ENCODE measurements at regions not wholly inside any gene's neighbourhood (a gene's known extent, or its start where the extent isn't known, plus 50 kb on each side); places are given as distances from the start of the nearest gene placed in this dataset.

- H3K27ac Mint-ChIP-seq, result no peak overlapping the region
- peaks cover 6% of the 10 kb centered on the region for H3K27me3 Mint-ChIP-seq
- peaks cover 5% of the 10 kb centered on the region for H3K9me3 Mint-ChIP-seq
- no peak for TF ChIP-seq CTCF (conservative IDR thresholded peaks at IDR 0.05)
- H3K4me3 Mint-ChIP-seq, result no peak overlapping the region
- no peak for DNase-seq (ENCODE audit: extremely low spot score, unreplicated experiment)
- no peaks in the 10 kb centered on the region for H3K36me3 Mint-ChIP-seq
- no peaks in the 10 kb centered on the region for H3K4me1 Mint-ChIP-seq (ENCODE audit: unreplicated experiment)
Observed at GRCh38 chr15:61382927-61383326, 153.8 kb upstream of the RORA start.

GRCh38 chr15:61381501-61381900 is 152.4 kb upstream of the RORA start:
- H3K9me3 Mint-ChIP-seq, result peaks cover 5% of the 10 kb centered on the region
- no peak overlapping the region for H3K4me3 Mint-ChIP-seq
- DNase-seq (ENCODE audit: extremely low spot score, unreplicated experiment), result no peak
- H3K36me3 Mint-ChIP-seq, result no peaks in the 10 kb centered on the region
- H3K27me3 Mint-ChIP-seq, result peaks cover 6% of the 10 kb centered on the region
- TF ChIP-seq CTCF (conservative IDR thresholded peaks at IDR 0.05), result no peak
- no peaks in the 10 kb centered on the region for H3K4me1 Mint-ChIP-seq (ENCODE audit: unreplicated experiment)
- no peak overlapping the region for H3K27ac Mint-ChIP-seq

DNA sequence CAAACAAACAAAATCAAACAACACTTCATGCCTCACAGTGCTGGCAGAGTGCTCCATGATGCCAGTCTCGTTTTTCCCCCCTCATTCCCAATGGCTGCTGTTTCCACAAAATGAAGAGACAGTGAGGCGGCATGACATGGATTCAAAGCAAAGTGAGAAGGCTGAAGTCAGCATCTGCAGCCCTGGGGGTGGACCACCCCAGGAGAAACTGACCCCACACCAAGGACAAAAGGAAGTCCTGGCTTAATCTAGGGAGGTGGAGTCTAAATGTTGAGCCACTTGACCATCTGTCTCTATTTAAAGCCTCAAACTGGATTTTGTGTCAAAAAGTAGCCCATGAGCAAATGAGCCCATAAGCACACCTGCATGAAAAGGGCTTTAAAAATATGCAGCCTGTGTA is 151.2 kb upstream of the RORA start:
- Mint-ChIP-seq H3K27ac (no peak overlapping the region), H3K36me3 (no peaks in the 10 kb centered on the region)

GRCh38 chr15:61379005-61379404 is 149.9 kb upstream of the RORA start:
- Mint-ChIP-seq H3K36me3 (no peaks in the 10 kb centered on the region), H3K4me3 (no peak overlapping the region), H3K27ac (no peak overlapping the region), H3K9me3 (no peaks in the 10 kb centered on the region), H3K27me3 (peaks cover 2% of the 10 kb centered on the region), H3K4me1 (ENCODE audit: unreplicated experiment) (no peaks in the 10 kb centered on the region)
- TF ChIP-seq CTCF (conservative IDR thresholded peaks at IDR 0.05), result no peak
- no peak for DNase-seq (ENCODE audit: extremely low spot score, unreplicated experiment)

More for the DNA sequence above, 151.2 kb upstream of the RORA start:
- Mint-ChIP-seq H3K4me3 (no peak overlapping the region), H3K9me3 (peaks cover 5% of the 10 kb centered on the region), H3K4me1 (ENCODE audit: unreplicated experiment) (no peaks in the 10 kb centered on the region), H3K27me3 (peaks cover 6% of the 10 kb centered on the region)
- no peak for TF ChIP-seq CTCF (conservative IDR thresholded peaks at IDR 0.05)
- DNase-seq (ENCODE audit: extremely low spot score, unreplicated experiment), result no peak

DNA sequence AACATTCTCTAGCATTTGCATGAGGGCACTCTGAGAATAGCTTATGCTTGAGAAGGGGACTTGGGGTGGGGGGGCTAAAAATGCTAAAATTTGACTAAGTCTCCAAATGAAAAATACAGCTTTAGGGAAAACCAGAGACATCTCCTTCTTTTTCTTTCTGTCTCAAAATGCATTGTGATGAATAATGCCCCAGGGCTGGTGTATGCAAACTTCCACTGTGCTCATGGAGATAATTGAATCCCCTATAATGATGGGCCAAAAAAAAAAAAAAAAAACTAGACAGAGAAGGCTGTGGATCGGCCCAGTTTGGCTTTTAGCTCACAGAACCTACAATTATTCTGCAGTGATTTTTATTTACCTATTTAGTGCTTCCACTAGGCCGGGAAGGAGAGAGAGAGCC is 147.9 kb upstream of the RORA start:
- peaks cover 6% of the 10 kb centered on the region for H3K27me3 Mint-ChIP-seq
- H3K9me3 Mint-ChIP-seq, result no peaks in the 10 kb centered on the region
- H3K36me3 Mint-ChIP-seq, result no peaks in the 10 kb centered on the region
- H3K27ac Mint-ChIP-seq, result no peak overlapping the region
- H3K4me1 Mint-ChIP-seq (ENCODE audit: unreplicated experiment), result no peaks in the 10 kb centered on the region
- no peak overlapping the region for H3K4me3 Mint-ChIP-seq
- no peak for DNase-seq (ENCODE audit: extremely low spot score, unreplicated experiment)
- TF ChIP-seq CTCF (conservative IDR thresholded peaks at IDR 0.05), result no peak

- no peak overlapping the region for H3K27ac Mint-ChIP-seq
- TF ChIP-seq CTCF (conservative IDR thresholded peaks at IDR 0.05), result no peak
- H3K36me3 Mint-ChIP-seq, result no peaks in the 10 kb centered on the region
- no peak for DNase-seq (ENCODE audit: extremely low spot score, unreplicated experiment)
- H3K27me3 Mint-ChIP-seq, result peaks cover 6% of the 10 kb centered on the region
- no peaks in the 10 kb centered on the region for H3K4me1 Mint-ChIP-seq (ENCODE audit: unreplicated experiment)
- H3K4me3 Mint-ChIP-seq, result no peak overlapping the region
- no peaks in the 10 kb centered on the region for H3K9me3 Mint-ChIP-seq
Observed at GRCh38 chr15:61376516-61376915, 147.4 kb upstream of the RORA start.
